ENCODE measurements at regions not wholly inside any gene's neighbourhood (a gene's known extent, or its start where the extent isn't known, plus 50 kb on each side); places are given as distances from the start of the nearest gene placed in this dataset.

DNA sequence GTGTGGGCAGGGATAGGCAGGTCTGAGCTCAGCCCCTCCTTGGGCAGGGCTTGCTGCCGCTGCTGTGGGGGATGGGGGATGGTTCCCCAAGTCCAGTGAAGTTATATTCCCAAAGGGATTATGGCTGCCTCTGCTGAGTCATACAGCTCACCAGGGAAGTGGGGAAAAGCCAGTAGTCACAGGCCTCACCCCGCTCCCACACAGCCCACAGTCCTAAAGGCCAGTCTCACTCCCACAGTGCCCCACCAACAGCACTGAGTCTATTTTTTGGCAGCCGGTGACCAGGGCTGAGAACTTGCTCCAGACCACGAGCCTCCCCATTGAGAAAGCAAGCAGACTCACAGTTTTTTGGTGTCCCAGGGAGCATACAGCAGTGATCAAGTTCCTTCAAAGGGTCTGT is 173.3 kb downstream of the OSR1 start:
- no peak overlapping the region for H2AFZ ChIP-seq (ENCODE audit: low read depth)
- H3K4me2 ChIP-seq, result no peak overlapping the region
- no peaks in the 10 kb centered on the region for H3K79me2 ChIP-seq (ENCODE audit: insufficient read depth, low read depth)
- no peaks in the 10 kb centered on the region for H3K36me3 ChIP-seq (ENCODE audit: insufficient read depth)
- H3K9ac ChIP-seq, result no peak overlapping the region
- TF ChIP-seq, protein P1, sequence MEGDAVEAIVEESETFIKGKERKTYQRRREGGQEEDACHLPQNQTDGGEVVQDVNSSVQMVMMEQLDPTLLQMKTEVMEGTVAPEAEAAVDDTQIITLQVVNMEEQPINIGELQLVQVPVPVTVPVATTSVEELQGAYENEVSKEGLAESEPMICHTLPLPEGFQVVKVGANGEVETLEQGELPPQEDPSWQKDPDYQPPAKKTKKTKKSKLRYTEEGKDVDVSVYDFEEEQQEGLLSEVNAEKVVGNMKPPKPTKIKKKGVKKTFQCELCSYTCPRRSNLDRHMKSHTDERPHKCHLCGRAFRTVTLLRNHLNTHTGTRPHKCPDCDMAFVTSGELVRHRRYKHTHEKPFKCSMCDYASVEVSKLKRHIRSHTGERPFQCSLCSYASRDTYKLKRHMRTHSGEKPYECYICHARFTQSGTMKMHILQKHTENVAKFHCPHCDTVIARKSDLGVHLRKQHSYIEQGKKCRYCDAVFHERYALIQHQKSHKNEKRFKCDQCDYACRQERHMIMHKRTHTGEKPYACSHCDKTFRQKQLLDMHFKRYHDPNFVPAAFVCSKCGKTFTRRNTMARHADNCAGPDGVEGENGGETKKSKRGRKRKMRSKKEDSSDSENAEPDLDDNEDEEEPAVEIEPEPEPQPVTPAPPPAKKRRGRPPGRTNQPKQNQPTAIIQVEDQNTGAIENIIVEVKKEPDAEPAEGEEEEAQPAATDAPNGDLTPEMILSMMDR (conservative IDR thresholded peaks at IDR 0.05; ENCODE audit: low read depth, low read length), result no peak
- H3K4me3 ChIP-seq (IDR thresholded peaks at IDR 0.05; ENCODE audit: insufficient read depth, low read depth, low read length), result no peak overlapping the region
- H3K4me1 ChIP-seq (ENCODE audit: low read depth, poor library complexity, severe bottlenecking), result no peaks in the 10 kb centered on the region
- no peaks in the 10 kb centered on the region for H3K27me3 ChIP-seq (ENCODE audit: insufficient read depth, low read depth)
- H4K20me1 ChIP-seq (ENCODE audit: insufficient read depth), result no peaks in the 10 kb centered on the region
- H3K27ac ChIP-seq, result no peak overlapping the region

DNA sequence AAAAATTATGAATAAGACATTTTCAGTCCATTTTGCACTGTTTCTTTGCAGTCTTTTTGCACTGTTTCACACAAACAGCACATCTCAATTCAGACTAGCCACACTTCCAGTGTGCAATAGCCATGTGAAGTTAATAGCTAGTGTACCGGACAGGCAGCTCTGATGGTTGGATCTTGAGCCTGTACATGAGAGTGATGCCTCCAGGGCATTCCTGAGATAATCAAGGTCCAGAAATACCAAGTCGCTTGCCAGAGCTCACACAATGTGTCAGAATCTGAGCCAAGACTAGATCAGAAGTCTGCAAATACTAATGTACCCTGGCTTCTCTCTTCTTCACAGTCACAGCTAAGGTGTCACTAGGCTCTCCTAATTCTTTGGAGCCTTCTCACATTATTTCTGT is 180.2 kb downstream of the OSR1 start:
- no peak overlapping the region for H3K9ac ChIP-seq
- no peak overlapping the region for H3K27ac ChIP-seq
- H3K36me3 ChIP-seq (ENCODE audit: insufficient read depth), result no peaks in the 10 kb centered on the region
- no peaks in the 10 kb centered on the region for H4K20me1 ChIP-seq (ENCODE audit: insufficient read depth)
- H3K79me2 ChIP-seq (ENCODE audit: insufficient read depth, low read depth), result no peaks in the 10 kb centered on the region
- H3K4me1 ChIP-seq (ENCODE audit: low read depth, poor library complexity, severe bottlenecking), result no peaks in the 10 kb centered on the region
- H2AFZ ChIP-seq (ENCODE audit: low read depth), result no peak overlapping the region
- no peaks in the 10 kb centered on the region for H3K27me3 ChIP-seq (ENCODE audit: insufficient read depth, low read depth)
- H3K4me3 ChIP-seq (IDR thresholded peaks at IDR 0.05; ENCODE audit: insufficient read depth, low read depth, low read length), result no peak overlapping the region
- TF ChIP-seq, protein P1 (conservative IDR thresholded peaks at IDR 0.05; ENCODE audit: low read depth, low read length), result no peak
- H3K4me2 ChIP-seq, result no peak overlapping the region

DNA sequence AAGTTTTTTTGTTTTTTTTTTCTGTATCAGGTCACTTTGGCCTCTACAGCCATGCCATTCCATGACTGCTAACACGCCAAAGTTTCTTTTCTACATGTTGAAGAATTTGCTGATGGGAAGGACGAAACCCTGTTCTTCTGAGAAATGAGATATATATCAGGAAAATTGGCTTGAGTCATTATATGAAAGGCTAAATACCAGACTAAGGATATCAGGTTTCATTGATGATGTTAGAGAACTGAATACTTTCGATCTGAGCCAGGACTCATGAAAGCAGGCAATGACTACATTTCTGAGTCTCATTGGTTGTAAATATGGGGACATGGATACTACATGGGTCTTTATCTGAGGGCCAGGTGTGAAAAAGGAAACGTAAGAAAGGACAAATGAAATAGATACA is 181.4 kb downstream of the OSR1 start:
- Histone ChIP-seq H3K79me2 (ENCODE audit: insufficient read depth, low read depth) (no peaks in the 10 kb centered on the region), H3K27me3 (ENCODE audit: insufficient read depth, low read depth) (no peaks in the 10 kb centered on the region), H3K4me1 (ENCODE audit: low read depth, poor library complexity, severe bottlenecking) (no peaks in the 10 kb centered on the region), H3K36me3 (ENCODE audit: insufficient read depth) (no peaks in the 10 kb centered on the region), H2AFZ (ENCODE audit: low read depth) (no peak overlapping the region), H3K9ac (no peak overlapping the region), H3K4me2 (no peak overlapping the region), H3K4me3 (IDR thresholded peaks at IDR 0.05; ENCODE audit: insufficient read depth, low read depth, low read length) (no peak overlapping the region), H4K20me1 (ENCODE audit: insufficient read depth) (no peaks in the 10 kb centered on the region), H3K27ac (no peak overlapping the region)
- TF ChIP-seq, protein P1 (conservative IDR thresholded peaks at IDR 0.05; ENCODE audit: low read depth, low read length), result no peak

DNA sequence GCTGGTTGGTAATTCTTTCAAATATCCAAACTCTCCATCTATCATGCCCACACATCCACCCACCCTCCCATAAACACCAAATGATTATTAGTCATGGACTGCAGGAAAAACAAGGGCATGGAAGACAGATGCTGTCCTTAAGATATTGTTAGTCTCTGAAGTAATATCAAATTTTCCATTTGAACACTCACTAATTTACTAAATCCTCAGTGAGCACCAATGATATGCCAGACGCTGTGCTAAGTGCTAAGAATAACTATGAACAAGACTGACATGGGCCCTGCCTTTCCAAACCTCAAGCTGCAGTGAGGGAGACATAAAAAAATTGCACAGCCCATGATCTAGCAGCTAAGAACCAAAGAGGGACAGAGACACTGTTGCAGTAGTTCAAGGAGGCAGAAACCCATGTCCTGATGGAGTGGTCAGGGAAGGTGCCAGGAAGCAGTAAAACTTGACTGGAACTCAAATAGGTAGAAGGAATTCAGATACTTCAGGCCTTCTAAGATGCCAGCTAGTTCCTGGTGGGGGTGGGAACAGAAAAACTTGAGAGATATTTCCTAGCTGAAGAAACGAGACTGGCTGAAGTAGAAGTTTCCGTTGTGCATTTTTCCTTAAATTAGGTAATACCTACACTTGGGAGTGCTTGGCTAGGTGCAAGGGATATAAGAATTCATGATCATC is 182.1 kb downstream of the OSR1 start:
- Histone ChIP-seq H3K79me2 (ENCODE audit: insufficient read depth, low read depth) (no peaks in the 10 kb centered on the region), H3K4me2 (no peak overlapping the region), H3K4me1 (ENCODE audit: low read depth, poor library complexity, severe bottlenecking) (no peaks in the 10 kb centered on the region), H2AFZ (ENCODE audit: low read depth) (no peak overlapping the region), H3K27ac (no peak overlapping the region), H3K4me3 (IDR thresholded peaks at IDR 0.05; ENCODE audit: insufficient read depth, low read depth, low read length) (no peak overlapping the region), H3K27me3 (ENCODE audit: insufficient read depth, low read depth) (no peaks in the 10 kb centered on the region), H3K36me3 (ENCODE audit: insufficient read depth) (no peaks in the 10 kb centered on the region), H4K20me1 (ENCODE audit: insufficient read depth) (no peaks in the 10 kb centered on the region), H3K9ac (no peak overlapping the region)
- TF ChIP-seq, protein P1 (conservative IDR thresholded peaks at IDR 0.05; ENCODE audit: low read depth, low read length), result no peak
